D721Med (cell line): ENCODE measurements at regions not wholly inside any gene's neighbourhood (a gene's known extent, or its start where the extent isn't known, plus 50 kb on each side); places are given as distances from the start of the nearest gene placed in this dataset.

Source experiments
- DNase-seq: peaks from one replicate; pipeline ENCODE4 v3.0.0; 2011; ENCODE audit warnings: low spot score; ENCODE audit not compliant: insufficient read length
- FAIRE-seq: peaks from 2 replicates; lab custom pipeline; 2011; peaks lifted over from hg19 to GRCh38; lab: Jason Lieb, UNC
- CTCF ChIP-seq: IDR thresholded peaks from 2 replicates; pipeline ENCODE4 v1.5.1; 2012; ENCODE audit warnings: mild to moderate bottlenecking, control low read depth; ENCODE audit not compliant: insufficient read depth; ENCODE audit errors: missing control alignments

- FAIRE-seq (no peak), DNase-seq (no peak)
- no peak for TF ChIP-seq CTCF
These were observed 146.3 kb downstream of the TDRD15 start for GRCh38 chr2:21270083-21270491.

- no peak for TF ChIP-seq CTCF
- DNase-seq: no peak
- no peak for FAIRE-seq
These were observed 146.9 kb downstream of the TDRD15 start for GRCh38 chr2:21270708-21271122.

- no peak for FAIRE-seq
- no peak for TF ChIP-seq CTCF
- DNase-seq: no peak
These were observed 152.4 kb downstream of the TDRD15 start for GRCh38 chr2:21276163-21276562.

GRCh38 chr2:21277068-21278056 lies 153.6 kb downstream of the TDRD15 start:
- DNase-seq: no peak
- no peak for TF ChIP-seq CTCF
- no peak for FAIRE-seq

GRCh38 chr2:21279525-21279924 lies 155.8 kb downstream of the TDRD15 start:
- FAIRE-seq: no peak
- no peak for TF ChIP-seq CTCF
- DNase-seq: no peak

- DNase-seq: no peak
- no peak for TF ChIP-seq CTCF
- FAIRE-seq: no peak
These were observed 157.0 kb downstream of the TDRD15 start for GRCh38 chr2:21280793-21281192.

GRCh38 chr2:21281384-21281783 lies 157.6 kb downstream of the TDRD15 start:
- no peak for TF ChIP-seq CTCF
- FAIRE-seq (no peak), DNase-seq (no peak)
